GM19351 (cell line): ENCODE measurements at regions not wholly inside any gene's neighbourhood (a gene's known extent, or its start where the extent isn't known, plus 50 kb on each side); places are given as distances from the start of the nearest gene placed in this dataset.

Experiments
- ATAC-seq: cut with Tn5 transposase; IDR thresholded peaks from one replicate; pipeline ENCODE4 v1.9.1; 2021; ENCODE audit warnings: mild to moderate bottlenecking, moderate library complexity; ENCODE audit not compliant: unreplicated experiment

DNA sequence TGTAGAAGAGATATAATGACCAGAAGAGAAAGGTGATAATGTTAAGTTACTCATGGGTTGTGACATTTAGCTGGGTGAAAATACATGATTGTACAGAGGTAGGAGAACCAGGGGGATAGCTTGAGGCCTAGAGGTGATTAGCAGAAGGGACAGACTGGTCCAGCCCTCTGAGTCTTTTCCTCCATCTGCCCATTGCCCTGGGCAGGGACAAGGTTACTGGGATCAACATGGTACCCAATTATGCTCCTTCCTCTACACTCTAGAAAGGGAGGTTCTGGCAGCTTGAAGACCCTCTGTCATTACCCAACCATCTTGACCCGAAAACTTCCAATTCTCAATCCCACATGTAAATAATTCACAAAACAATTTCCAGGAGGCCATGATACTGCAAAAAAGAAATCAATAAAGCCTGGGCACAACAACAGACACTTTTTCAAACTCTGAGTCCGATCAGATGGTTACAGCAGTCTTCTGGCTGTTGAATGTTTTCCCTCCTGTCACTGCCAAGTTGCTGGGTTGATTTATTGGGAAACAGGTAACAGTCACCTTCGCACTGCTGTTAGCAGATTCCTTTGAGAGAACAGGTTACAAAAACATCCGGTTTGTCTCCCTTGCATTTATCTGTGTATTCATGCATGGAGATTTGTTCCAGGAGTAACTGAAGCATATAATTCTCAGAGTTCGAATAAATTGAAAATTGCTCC, 239.1 kb upstream of the HTR2A start:
- no peak for ATAC-seq

DNA sequence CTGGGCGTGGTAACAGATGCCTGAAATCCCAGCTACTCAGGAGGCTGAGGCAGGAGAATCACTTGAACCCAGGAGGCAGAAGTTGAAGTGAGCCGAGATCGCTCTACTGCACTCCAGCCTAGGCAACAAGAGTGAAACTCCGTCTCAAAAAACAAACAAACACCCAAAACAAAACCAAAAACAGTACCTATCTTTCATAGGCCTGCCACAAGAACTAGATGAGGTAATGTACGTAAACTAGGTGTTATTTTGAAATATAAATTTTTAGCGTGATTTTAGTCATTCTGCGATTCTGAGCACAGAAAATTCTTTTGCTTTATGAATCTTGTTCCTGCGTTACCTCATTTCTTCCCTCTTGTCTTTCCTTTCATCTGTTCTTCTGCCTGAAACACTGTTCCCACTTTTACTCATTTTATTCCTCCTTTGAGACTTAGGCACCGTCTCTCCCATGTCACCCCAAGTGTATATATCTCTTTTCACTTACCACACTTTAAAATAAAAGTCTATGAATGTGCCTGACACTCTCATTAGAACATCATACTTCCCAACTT, 238.2 kb upstream of the HTR2A start:
- ATAC-seq: no peak

DNA sequence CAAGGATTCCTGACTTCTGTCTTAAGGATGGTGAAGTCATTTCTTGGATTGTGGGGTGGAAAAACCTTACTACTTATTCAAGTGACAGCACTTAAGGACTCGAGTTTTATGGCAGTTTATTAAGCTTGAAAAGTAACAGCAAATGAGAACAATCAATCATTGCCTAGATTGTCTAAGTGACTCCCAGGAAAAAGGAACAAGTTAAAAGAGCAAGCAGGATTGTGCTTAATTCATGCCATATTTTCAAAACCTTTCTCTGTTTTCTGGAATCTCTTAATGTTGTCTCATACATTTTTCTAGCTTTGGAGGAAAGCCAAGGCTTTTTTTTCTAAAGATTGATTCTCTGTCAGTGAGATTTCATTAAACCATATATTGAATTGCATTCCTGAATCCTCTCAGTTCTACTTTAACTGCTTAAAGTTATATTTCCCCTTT, 236.2 kb upstream of the HTR2A start:
- ATAC-seq: no peak

DNA sequence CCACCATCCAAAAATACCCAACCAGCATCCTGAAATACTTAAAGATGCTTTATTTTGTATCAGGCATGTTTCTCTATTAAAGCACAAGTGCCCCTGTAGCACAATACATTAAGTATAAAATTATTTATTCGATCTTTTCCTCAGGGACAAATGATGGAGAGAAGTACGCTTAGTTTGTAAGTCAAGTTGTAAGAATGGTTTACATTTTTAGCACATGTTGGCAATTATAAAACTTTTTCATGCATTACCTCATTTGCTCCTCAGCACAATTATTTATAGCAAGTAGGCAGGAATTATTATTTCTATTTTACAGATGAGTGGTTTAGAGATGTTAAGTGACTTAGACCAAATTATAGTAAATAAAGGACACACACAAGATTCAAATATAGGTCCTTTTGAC, 232.6 kb upstream of the HTR2A start:
- ATAC-seq: no peak

DNA sequence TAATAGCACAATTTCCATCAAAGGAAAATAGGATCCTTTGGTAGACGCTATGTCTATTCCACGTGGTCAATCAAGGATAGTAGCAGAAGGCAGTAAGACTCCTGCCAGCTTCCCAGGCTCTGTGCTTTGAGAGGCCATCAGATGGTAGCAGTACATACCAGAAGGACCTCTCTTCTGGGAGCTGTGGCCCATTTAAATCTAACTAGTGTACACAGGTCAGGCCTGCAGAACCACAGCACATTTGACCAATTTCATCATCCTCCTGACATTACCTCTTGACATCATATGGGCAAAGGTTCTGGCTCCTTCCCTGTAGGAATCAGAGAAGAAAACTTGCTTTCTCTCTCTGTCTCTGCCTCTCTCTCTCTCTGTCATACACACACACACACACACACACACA, 229.6 kb upstream of the HTR2A start:
- ATAC-seq: no peak

DNA sequence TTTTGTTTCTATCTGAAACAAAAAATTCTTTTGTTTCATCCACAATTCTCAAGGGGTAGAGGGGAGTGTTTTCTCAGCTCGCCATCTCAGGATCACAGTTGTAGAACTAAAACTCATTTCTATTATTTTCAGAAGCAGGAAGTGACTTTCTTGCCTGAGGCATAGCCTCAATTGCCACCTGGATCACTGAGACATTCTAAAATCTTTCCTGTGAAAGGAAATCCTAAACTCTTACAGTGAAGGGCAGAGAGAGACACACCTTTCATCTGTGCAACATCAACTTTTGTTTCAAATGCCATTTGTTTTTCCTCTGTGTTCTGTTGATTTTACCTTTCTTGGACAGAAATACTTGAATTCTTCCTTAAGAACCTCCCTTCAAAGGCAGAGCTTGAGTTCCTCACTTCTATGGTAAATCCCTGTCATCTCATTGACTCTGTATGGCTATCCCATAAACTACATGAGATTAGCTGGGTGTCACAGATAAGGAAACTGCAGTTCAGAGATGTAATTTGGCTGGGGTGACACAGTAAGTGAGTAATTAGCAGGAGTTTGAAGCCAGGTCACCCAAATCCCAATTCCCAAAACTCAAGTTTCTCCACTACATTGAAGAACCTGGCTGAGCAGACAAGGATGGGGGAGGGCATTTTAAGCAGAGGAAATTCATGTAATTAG, 224.4 kb upstream of the HTR2A start:
- no peak for ATAC-seq

DNA sequence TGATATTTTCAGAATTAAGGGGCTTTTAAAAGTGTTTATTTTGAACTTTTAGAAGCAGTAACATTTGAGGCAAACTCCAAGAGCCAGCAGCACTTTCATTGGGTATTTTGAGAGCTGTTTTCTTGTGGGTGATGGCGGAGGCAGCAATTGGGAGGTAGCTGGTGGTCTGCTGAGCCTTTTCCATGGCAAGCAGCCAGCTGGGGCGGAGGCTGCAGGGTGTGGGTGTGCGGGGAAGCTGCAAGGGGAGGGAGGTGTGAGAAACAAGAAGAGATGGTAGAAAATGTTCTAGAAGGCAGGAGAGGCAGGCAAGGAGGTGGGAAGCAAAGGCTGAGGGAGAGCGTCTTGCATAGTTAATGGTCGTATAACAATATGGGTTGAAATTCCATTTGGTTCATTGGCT, 223.4 kb upstream of the HTR2A start:
- ATAC-seq: no peak

DNA sequence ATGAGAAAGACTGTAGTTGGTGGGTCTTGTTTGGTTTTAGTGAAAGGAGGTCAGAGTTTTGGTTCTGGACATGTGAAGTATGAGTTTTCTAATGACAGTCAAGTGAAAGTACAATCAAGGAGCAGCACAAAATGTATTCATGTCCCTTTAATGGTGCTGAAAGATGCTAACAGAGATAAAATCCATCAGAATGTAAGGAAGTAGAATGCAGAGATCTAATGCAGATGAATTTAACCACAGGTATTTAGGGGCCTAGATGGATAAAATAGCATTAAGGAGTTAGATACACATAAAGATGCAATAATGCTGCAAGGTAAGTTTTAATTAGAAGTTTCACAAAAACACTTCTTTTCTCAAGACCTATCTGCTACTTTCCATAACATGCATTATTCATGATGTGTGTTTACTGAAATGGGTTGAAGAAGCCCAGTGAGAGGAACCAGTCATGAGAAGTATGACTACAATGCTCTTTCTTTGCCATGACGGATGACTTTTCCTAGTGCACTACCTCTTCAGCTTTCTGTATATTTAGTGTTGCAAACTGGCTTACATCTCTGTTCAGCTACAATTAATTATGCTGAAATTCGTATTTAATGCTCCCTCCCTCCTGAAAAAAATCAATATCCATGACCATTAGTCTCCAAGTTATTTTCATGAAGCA, 222.9 kb upstream of the HTR2A start:
- no peak for ATAC-seq

DNA sequence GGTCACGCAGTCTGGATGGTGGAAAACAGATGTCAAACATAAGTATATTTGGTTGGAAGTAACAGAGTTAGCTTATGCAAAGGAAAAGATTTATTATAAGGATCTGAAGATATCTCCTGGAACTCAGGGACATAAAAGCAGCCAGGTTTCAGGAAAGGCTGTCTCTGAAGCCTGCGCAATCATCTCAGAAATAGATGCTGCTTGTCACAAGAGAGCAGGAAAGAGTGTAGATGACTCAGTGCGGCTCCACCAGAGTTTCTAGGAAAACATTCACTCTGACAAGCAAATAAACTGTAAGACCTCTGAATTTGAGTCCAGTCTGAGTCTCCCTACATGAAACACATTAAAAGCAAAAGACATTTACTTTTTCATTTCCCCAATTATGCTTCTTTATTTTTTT, 220.4 kb upstream of the HTR2A start:
- no peak for ATAC-seq

DNA sequence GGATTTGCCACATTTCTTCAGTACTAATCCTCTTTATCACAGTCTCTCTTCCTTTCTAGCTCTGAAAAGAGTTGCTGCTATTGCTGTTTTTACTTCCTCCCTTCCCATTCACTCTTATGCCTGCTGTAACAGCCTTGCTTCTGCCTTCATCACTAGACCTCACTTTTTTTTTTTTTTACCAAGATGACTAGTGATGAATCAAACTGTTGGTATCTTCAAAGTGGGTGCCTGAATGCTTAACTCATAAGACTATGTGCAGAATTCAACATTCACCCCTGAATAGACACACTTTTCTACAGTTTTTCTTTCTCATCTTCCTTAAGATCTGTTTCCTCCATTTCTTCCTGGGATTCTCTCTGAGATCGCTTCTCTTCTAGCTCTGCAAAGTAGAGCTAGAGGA, 217.2 kb upstream of the HTR2A start:
- ATAC-seq: no peak

DNA sequence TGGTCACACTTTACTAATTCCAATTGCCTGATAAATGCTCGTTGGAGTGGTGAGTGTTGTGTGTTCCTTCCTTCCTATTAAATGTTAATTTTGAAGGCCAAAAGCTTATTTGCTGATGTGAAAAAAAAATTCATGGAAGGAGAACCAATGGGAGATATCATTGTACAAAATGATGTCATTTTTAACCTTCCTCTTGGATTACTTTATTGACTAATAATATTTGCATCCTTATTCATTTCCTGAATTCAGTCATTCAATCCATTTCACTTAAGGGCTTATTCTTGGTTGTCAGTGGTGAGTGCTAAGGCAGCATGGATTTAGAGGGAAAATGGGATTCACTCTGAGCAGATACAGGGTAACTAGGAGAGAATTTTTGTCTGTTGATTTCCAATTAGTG, 216.0 kb upstream of the HTR2A start:
- no peak for ATAC-seq

DNA sequence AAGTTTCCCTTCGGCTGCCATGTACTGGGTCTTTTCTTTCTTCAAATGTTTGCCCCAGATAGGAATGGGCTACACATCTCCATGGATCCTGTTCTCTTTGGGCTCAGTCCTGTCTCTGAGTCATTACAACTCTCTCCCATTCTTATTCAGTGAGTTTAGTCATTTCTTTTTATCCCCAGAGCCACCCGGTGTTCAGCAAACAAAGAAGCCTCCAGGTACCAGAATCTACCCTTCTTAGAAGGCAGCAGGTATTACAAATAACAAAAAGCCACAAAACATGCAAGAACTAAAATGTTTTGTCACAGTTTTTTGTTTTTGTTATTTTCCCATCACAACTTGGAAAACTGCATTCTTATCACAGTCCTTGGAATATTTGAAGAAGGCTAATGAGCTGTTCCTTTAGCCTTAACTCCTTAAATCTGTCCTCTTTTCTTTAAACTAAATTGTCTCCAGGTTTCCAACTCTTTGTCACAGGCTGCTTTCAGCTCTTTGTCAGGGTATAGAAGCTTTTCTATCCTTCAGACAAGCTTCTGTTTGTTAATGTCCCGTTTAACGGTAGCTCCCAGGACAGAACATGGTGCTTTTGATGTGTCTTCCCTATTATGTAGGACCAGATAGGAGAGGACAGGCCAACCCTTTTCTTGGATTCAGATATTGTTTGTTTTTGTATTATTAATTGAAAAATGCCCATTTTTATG, 215.5 kb upstream of the HTR2A start:
- no peak for ATAC-seq

DNA sequence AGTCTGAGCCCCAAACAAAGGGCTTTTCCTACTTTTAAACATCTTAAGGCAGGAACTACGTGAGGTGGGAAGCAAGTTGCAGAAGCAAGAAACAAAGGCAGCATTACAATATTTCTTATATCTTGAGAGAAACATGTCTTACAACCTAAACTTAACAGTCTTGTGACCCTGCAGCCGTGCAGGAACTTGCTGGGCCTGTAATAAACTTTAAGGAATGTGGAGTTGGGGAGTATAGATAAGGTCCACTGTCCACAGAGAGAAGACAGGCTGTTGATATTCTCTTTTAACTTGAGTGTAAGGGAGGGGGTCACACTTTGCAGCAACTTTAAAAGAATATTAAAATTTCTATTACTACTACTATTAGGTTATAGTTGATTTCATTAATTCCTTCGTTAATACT, 214.6 kb upstream of the HTR2A start:
- no peak for ATAC-seq

DNA sequence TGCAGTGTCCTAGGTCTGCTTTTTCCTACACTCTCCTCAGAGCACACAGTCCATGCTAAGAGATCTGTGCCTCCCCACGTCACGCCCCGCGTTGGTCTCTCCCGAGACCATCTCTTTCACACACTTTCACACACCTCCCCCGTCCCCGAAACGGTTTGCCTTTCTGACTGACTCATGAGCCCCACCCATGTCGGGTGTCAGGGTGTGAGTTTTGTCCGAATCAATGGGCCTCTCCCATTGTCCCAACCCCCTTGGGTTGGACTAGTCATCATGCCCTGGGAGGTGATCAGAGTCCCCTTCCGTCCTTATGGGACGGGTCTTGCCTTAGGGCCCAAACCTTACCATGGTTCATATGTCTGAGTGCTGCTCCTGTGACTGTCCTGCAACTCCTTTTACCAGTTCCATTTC, 214.0 kb upstream of the HTR2A start:
- ATAC-seq: no peak

DNA sequence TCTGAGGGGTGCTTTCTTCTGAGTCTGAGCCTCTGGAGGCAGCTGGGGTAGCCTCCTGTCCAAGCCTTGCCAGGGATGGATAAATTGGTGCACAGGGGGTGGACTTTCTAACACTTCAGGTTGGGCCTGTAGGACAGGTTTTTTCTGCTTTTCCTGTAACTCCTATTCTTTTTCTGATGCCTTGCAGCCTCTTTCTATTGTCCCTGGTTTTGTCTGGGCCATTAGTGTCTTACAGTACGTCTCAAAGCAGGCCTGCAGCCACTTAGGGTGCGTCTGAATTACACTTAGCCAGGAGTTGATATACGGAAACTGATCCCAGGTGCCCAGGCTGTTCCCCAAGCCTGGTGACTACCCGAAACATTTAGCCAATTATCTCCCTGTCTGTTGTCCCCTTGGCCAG, 213.3 kb upstream of the HTR2A start:
- ATAC-seq: no peak

DNA sequence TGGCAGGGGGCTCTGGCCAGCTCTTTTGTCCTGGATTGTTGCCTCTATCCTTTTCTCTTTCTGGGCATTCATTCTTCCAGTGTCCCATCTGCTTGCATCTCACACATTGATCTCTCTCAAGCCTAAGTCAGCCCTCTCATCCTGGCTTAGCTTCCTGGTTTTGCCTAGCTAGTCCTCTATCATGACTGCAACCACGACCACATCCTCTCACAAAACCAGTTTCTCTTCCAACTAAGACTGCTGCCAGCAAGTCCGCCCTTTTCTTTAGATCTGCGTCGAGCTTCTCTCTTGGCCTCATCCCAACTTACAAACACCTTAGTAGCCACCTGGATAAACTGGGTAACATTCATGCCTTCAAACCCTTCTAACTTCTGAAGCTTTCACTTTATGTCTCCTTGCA, 212.2 kb upstream of the HTR2A start:
- peak; percentile 77 for ATAC-seq

DNA sequence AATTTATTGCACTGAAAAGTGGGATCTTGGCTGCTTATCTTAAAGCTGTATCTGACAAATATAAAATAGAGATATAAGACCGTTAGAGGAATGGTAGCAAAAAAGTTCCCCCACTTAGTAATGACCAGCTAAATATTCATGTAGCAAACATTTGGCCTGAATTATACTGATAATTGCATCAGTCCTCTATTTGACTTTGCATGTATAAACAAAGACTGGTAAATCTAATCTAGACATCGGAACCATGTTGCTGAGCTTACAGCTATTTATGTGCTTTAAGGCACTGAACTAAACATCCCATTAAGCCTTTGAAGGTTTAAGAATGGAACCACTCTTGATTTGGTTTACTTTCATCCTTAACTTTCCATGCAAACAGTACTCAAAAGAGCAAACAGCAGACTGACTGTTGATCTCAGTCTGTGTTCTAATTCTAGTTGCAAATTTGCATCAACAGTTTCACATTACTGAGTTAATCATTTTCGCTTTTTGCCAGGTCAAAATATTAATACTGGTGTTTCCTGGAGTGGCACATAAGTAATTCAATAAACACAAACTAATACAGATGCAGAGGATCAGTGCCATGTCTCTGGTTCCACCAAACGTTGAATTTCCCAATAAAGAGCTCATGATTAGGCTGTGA, 203.5 kb upstream of the HTR2A start:
- peak; percentile 93 for ATAC-seq

DNA sequence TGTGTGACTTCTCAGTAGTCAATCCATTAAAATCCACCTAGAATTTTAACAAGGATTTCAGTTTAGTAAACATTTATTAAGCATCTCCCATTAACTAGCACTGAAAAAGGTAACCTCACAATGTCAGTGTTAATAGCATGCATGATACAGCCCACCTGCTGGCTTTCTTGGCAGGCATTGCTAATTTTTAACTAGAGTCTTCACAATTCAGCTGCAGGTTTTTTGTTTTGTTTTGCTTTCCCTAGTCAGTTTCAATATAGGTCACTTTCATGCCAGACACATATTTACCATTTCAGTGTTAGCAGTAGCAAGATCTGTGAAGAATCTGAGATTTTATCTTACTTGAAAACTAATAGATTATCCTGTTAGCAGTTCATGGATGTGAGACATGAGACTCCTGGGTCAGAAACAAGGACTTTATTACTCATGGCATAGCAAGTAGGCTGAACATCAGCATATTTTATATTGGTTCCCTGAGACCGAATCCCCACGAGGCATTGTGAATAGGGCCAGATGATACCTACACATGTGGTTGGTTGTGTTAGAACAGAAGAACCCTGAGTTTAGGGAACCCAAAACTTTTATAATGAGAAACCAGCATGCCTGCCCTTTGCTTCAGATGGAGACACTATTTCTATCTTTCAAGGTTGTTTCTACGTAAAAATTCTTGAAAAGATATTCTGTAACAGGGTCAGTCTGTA, 198.0 kb upstream of the HTR2A start:
- ATAC-seq: peak; percentile 82

DNA sequence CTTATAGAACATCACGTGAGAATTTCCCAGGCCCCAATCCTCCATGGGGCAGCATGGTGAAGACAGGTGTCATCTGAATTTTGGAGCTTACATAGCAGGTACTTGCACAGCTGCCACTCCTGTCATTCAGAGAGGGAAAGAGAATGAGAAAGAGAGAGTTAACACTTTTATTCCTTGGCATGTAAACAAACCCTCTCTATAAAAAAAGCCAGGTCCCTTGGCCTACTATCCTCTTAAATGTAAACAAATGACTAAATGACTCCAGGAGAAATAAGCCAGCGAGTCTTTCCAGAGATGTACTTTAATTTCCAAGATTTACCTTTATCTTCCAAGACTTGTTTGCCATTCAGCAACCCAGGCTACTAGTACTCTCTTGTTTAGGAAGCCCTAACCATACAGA, 195.3 kb upstream of the HTR2A start:
- no peak for ATAC-seq

DNA sequence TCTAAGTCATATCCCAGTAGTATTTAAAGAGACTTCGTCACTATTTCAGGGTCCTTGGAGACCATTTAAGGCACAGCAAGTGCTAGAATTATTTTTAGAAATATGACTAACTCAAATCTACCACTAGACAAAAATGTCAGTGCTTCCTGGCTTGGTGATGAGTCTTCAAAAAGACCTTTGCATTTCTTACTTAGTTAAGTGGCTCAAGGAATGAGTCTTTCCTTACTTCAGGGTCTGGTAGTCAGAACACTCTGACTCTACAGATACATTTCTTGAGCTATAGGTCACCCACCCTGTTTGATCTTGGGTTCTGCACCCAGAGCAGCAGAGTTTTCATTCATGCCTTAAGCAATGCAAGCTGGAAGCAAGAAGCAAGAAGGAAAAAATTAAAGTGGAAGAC, 191.0 kb upstream of the HTR2A start:
- ATAC-seq: no peak
